GM19438 (cell line): ENCODE measurements at regions not wholly inside any gene's neighbourhood (a gene's known extent, or its start where the extent isn't known, plus 50 kb on each side); places are given as distances from the start of the nearest gene placed in this dataset.

Experiments
- ATAC-seq: cut with Tn5 transposase; IDR thresholded peaks from one replicate; pipeline ENCODE4 v1.9.1; 2021; ENCODE audit warnings: low read depth; ENCODE audit not compliant: unreplicated experiment

GRCh38 chr14:83798421-83798820 is 1731.5 kb upstream of the FLRT2 start:
- no peak for ATAC-seq

GRCh38 chr14:83799233-83799632 is 1730.7 kb upstream of the FLRT2 start:
- no peak for ATAC-seq

- no peak for ATAC-seq
Observed at GRCh38 chr14:83814896-83815295, 1715.0 kb upstream of the FLRT2 start.

GRCh38 chr14:83816761-83817160 is 1713.2 kb upstream of the FLRT2 start:
- no peak for ATAC-seq

- ATAC-seq = no peak
Observed at GRCh38 chr14:83825843-83826242, 1704.1 kb upstream of the FLRT2 start.

- ATAC-seq = no peak
Observed at GRCh38 chr14:83826838-83827237, 1703.1 kb upstream of the FLRT2 start.

GRCh38 chr14:83827383-83827782 is 1702.6 kb upstream of the FLRT2 start:
- ATAC-seq = no peak

GRCh38 chr14:83828406-83828805 is 1701.5 kb upstream of the FLRT2 start:
- ATAC-seq = no peak

- no peak for ATAC-seq
Observed at GRCh38 chr14:83830316-83830715, 1699.6 kb upstream of the FLRT2 start.

- ATAC-seq = no peak
Observed at GRCh38 chr14:83838226-83838625, 1691.7 kb upstream of the FLRT2 start.

- ATAC-seq = no peak
Observed at GRCh38 chr14:83842547-83842946, 1687.4 kb upstream of the FLRT2 start.

GRCh38 chr14:83847102-83847501 is 1682.8 kb upstream of the FLRT2 start:
- no peak for ATAC-seq

- ATAC-seq = no peak
Observed at GRCh38 chr14:83850092-83850491, 1679.9 kb upstream of the FLRT2 start.

- ATAC-seq = no peak
Observed at GRCh38 chr14:83856334-83856733, 1673.6 kb upstream of the FLRT2 start.

- ATAC-seq = no peak
Observed at GRCh38 chr14:83860631-83861155, 1669.3 kb upstream of the FLRT2 start.

GRCh38 chr14:83863042-83863774 is 1666.7 kb upstream of the FLRT2 start:
- no peak for ATAC-seq

- ATAC-seq = no peak
Observed at GRCh38 chr14:83864106-83864505, 1665.8 kb upstream of the FLRT2 start.

GRCh38 chr14:83867566-83868225 is 1662.2 kb upstream of the FLRT2 start:
- ATAC-seq = no peak

GRCh38 chr14:83870546-83871270 is 1659.2 kb upstream of the FLRT2 start:
- no peak for ATAC-seq

- ATAC-seq = no peak
Observed at GRCh38 chr14:83873669-83874068, 1656.3 kb upstream of the FLRT2 start.

- ATAC-seq = no peak
Observed at GRCh38 chr14:83874662-83875061, 1655.3 kb upstream of the FLRT2 start.
